HG03520 (cell line): ENCODE measurements at regions not wholly inside any gene's neighbourhood (a gene's known extent, or its start where the extent isn't known, plus 50 kb on each side); places are given as distances from the start of the nearest gene placed in this dataset.
"Not testable (repeated sequence)": the region's sequence is repeated elsewhere in the genome, so short reads cannot be mapped to it uniquely, and the experiment has no call there.

Experiments used
- ATAC-seq: cut with Tn5 transposase; IDR thresholded peaks from one replicate; pipeline ENCODE4 v1.9.1; 2021; ENCODE audit warnings: mild to moderate bottlenecking, moderate library complexity; ENCODE audit not compliant: unreplicated experiment

DNA sequence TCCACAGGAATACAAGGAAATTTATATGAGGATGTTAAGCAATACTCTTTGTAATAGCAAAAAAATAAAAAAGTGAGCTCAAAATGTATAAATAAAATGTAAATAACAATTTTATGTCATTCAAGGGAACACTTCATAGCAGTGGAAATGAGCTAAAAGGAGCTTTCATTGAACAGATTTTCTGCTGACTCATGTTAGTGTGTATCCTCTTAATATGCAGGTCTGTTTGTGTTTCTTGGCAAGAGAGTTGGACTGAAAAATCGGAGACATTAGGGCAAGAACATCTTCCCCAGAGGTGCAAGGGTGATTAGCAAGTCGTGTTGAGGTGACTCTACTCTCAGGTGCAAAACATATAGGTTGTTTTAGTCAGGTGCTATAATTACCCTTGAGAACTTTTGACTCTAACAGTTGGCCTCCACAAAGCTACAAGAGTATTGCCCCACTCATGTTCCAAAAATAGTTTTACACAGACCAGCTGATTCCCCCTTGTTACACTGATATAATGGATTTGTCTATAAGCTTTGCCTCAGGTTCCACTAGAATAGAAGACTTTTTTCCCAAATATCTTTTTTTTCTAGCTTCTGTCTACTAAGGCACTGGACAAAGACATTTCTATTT, 702.9 kb downstream of the TENT5A start:
- ATAC-seq: no peak

DNA sequence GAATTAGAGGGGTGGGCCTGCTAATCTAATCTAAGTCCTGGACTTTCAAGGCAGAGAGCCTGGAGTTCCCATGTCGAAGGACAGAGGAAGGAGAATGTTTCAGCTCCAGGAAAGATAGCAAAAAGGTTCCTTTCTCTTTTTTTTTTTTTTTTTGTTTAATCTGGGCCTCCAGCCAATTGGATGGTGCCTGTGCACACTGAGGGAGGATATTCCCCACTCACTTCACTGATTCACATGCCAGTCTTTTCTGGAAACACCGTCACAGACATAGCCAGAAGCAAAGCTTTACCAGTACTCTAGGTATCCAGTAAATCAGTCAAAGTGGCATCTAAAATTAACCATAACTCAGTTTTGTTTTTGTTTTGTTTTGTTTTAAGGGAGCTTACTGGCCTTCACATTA, 721.1 kb downstream of the TENT5A start:
- ATAC-seq: no peak

DNA sequence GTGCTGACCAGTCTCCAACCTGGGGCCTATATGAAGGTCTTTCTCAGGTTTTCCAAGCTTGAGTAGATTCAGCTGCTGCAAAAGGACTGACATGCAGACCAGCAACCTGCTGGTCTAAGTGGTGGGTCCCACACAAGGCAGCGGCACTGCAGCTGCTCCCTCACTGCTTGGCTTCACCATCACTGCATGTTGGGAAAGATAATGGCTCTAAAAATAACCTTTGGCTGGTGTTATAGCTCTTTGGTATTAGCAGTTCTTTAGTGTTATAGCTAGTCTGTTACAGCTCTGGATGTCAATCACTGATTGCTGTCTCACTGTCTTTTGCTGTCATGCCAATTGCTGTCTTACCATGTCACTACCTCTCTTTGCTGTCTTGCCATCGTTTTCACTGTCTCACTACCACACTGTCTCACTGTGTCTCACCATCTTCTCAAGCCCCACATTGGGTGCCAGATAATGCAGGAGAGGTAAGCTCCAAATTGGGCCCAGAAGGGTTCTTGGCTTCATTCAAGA, 726.4 kb downstream of the TENT5A start:
- no peak for ATAC-seq

DNA sequence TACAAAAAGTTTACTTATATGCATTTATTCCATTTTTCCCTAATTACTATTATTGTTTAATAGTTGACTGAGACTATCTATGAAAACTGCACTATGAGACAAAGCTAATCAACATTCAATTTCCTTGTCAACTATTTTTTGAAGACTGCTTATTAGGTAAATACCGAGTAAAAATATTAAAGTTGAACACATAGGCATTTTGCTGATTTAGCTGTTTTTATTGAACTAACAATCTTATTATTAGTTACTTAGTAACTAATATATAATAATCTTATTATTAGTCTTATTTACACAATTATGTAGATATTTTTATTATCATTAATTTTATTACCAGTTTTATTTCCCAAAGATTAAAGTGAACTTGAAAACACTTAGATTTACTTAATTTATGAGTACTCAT, 728.8 kb downstream of the TENT5A start:
- ATAC-seq: no peak

DNA sequence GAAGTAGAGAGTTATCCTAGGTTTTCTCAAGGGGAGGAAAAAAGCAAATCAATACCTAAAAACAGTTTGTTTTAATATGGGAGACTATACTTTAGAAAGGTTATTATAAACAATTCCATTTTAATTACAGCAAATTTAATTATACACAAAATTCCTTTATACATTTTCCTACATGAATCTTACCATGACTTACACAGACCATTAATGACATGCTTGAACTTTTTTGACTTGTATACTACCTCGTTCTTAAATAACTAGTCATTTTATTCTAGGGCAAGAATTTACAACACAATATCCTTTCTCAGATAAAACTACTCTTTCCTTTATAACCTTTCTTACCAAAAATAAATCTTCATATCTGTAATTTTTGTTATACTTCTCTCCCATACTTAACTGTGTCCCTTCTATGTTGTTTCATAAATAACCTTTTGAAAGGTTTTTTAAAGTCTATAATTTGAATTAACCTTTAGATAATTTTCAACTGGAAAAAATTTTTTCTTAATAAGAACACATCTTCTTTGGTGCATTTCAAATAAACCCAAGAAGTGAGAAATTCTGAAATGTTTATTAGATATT, 729.4 kb downstream of the TENT5A start:
- ATAC-seq: no peak

DNA sequence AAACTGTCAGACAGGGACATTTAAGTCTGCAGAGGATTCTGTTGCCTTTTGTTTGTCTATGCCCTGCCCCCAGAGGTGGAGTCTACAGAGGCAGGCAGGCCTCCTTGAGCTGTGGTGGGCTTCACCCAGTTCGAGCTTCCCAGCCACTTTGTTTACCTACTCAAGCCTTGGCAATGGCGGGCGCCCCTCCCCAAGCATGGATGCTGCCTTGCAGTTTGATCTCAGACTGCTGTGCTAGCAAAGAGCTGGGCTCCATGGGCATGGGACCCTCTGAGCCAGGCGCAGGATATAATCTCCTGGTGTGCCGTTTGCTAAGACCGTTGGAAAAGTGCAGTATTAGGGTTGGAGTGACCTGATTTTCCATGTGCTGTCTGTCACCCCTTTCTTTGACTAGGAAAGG, 734.9 kb downstream of the TENT5A start:
- ATAC-seq: not testable (repeated sequence)

DNA sequence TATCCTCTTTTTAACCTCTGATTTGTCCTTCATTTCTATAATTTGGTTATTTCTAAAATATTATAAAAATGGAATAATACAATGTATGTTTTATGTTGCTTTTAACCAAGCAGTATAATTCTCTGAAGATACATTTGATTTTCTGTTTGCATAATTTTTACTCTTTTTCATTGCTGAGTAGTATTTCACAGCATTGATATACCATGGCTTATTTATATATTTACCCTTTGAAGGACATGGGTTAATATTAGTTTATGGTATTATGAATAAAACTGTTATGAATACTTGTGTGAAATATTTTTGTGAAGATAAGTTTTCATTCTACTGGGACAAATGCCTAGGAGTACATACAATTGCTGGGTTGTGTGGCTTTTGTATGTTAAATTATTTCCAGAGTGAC, 748.6 kb downstream of the TENT5A start:
- no peak for ATAC-seq

DNA sequence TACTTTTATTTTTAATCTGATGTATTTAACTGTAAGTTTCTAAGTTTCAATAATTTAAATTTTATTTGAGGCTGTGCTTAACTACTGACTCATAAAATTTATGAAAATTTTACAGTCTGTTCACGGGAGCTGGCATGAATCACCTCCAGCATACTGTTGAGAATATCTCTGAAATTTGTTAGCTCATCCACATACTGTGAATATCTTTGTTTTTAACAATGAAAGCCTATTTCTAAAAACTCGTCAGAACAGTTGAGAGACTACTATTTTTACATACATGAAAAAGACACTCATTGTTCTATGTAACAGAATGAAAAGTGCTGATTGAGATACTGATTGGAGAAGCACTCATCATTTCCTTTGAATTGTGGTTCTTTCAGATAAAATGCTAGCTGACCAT, 749.3 kb downstream of the TENT5A start:
- no peak for ATAC-seq

DNA sequence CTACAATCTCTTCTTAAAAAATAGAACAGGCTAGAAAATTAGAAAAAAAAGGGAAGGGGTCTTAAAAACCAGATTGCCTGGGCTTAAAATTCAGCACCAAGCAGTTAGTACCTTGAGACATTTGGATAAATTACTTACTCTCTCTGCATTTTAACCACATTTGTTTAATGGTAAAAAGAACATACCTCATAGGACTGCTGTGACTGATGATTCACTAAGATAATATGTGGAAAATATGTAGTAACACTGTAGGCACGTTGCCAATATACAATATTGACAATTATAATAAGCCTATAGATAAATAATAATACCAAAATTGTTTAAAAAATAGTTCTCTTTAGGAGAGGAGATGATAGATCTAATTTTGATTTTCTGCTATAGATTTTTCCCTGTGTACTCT, 750.4 kb downstream of the TENT5A start:
- ATAC-seq: no peak

DNA sequence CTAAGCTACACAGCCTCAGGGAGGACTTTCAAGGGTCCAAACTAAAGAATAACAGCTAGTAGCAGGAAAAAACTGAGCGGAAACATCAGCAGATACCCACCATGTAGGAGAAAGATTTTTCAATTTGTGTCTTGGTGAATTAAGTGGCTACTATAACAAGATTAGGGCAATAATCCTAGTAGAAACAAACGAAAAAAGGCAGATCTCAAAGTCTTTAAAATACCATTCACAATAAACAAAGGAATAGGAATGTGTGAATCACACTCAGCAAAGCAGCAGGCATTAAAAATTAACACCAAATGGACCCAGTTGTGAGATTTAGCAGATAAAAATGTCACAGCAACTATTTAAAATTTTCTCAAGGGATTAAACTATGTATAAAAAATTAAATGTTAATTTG, 761.2 kb downstream of the TENT5A start:
- no peak for ATAC-seq

DNA sequence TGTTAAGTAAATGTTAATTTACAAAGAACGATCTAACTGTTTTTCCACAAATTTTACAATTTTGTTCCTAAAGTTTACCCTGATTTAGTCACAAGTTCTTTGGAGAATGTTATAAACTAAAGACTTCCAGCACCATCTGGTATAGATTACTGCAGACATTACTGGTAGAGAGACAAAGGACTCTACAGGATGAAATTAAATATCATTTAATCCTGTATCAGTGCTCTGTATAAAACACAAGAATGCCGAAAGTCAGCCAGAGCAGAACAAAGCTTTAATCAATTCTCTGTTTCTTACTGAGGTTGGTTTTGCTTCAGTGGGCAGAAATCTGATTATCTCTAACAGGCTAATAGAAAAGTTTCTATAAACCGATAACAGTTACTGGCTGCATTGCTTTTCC, 763.6 kb downstream of the TENT5A start:
- no peak for ATAC-seq

DNA sequence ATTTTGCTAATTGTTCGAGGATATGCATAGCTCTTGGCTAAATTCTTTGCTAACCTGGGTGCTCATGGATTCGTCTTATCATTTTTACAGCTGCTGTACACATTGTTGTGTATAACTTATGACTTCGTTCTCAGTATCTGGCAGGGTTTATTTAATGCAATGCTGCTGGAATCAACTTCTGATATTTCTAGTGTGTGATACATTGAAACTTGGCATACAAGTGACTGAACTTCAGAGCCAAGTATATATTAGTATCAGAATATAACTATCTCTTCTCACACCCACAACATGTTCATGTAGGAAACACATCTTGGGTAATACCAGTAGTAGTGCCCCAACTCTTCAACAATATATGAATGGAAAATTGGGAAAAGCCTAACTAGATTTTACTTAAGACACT, 764.2 kb downstream of the TENT5A start:
- ATAC-seq: no peak

DNA sequence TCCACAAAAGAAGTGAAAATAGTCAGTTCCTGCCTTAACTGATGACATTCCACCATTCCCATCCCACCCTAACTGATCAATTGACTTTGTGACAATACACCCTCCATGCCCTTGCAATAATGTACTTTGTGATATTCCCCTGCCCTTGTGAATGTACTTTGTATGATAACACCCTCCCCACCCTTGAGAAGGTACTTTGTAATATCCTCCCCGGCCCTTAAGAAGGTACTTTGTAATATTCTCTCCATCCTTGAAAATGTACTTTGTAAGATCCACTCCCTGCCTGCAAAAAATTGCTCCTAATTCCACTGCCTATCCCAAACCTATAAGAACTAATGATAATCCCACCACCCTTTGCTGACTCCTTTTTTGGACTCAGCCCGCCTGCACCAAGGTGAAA, 771.3 kb downstream of the TENT5A start:
- not testable (repeated sequence) for ATAC-seq

DNA sequence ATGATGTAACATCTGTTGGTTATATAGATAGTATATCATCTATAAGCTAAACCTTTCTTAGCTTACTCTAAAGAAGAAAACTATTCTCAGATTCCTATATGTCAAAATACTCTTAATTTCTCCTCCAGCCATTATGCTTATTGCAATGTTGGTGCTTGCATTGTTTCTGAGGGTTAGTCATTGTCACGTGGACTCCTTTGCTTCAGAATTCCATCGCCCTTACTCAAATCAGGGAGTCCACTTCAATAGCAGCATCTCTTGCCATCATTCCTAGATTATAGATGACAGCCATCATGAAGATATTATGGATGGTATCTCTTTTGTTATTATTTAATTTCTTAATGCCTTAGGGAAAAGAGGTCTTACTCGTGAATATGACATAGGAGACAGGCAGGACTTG, 776.1 kb downstream of the TENT5A start:
- no peak for ATAC-seq

DNA sequence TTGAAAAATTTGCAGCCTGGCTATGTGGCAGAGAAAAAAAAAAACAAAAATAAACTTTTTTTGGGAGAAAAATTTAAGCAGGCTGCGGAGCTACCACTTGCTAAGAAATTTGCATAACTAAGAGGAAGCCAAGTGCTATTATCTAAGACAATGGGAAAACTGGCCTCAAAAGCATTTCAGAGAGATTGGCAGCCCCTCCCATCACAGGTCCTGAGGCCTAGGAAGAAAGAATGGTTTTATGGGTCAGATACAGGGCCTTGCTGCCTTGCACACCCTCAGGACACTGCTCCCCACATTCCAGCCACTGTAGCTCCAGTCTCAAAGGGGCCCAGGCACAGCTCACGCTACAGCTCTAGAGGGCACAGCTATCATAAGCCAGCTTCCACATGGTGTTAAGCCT, 777.9 kb downstream of the TENT5A start:
- ATAC-seq: no peak

DNA sequence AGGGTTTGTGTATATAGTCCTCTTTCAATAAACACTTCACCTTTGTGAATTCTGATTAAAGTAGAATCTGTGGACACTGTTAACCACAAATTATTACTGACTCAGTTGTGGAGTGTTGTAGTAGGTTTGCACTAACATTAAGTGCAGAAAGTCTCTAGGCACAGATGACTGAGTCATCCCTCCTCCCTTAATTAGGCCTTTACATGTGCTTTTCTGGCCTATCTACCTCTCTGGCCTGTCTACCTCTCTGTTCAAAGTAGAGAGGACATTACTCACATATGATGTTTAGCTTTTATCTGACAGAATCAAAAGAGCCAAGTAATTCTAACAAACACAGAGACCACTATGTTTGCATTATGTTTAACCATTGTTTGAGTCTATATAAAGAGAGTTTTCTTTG, 783.0 kb downstream of the TENT5A start:
- no peak for ATAC-seq

DNA sequence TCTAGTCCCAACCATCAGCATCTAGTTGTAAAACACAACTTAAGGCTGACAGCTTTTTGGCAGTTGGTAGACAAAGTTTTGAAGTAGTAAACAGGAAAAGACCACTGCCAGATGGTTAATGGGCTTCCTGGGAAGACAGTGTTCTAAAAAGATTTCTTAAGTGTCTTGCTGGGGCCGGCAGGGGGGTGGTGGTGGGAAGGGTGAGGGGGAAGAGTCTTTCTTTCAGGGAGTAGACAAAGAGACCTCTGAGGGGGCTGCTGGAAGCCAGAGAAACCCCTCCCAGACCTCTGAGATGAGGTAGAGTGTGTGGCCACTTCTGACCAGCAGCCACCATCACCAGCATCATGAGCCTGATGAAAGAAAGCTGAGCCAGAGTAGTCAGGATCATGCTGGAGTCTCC, 784.9 kb downstream of the TENT5A start:
- ATAC-seq: no peak

DNA sequence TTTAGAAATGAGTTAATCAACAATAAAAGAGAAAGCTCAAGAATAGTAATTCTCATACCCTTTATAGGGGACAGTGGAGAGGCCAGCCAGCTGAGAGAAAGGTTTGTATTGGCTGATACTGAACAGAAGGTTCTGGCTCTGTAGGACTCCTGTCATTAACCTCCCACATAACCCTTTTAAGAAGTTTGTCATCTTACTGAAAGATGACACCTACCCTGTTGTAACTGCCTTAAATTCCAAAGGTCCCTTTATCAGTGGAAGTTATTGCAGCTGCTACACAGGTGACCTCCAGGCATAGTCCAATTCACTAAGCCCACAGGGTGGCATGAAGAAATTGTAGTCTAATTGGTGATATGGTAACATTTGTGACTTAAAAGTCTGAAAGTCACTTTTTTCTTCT, 790.1 kb downstream of the TENT5A start:
- no peak for ATAC-seq

DNA sequence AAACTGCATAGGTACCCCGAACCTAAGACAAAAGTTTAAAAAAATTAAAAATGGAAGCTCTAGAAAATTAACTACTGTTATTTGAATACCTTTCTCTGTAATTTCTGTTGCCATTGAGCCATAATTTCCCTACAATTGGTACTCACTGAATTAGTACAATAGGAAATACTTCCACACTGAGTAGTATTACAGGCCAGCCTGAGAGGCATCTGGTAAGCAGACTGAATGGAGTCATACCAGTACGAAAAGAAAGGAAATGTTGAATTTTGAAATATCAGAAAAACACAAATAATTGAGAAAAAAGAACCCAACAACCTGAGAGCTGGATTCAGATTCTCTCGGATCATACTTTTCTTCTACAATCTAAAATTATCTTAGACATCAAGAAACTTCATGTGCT, 791.3 kb downstream of the TENT5A start:
- no peak for ATAC-seq

DNA sequence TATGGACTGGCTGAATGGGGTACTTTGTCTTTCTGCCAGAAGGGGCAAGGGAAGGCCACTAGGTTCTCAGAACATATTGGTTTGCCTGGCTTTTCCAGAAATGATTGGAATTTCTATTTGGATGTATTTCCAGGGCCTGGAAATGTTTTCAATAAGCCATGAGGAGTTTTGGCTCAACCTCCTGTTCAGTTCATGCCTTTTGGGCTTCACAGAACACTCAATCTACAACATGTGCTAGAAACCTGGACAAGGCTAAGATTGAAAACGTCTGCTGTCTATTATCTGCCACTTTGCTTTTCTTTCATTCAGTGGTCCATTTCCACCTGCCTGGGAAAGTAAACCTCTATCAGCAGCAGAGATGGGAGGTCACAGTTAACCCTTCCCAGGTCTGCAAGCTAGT, 793.4 kb downstream of the TENT5A start:
- ATAC-seq: no peak

DNA sequence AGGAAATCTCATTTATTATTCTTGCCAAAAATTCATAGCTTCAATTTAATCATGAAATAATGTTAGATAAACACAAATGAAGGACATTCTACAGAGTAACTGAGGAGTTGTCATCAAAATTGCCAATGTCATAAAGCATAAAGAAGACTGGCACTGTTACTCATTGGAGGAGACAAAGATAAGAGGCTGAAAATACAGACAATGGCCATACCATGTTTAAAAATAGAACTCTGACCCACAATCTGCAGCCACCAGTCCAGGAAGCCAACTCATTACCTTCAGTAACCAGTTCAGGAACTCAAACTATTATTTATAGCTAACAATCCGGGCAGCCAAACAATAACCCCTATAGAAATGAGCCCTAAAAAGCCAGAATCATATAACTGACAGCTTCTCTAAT, 795.6 kb downstream of the TENT5A start:
- no peak for ATAC-seq

DNA sequence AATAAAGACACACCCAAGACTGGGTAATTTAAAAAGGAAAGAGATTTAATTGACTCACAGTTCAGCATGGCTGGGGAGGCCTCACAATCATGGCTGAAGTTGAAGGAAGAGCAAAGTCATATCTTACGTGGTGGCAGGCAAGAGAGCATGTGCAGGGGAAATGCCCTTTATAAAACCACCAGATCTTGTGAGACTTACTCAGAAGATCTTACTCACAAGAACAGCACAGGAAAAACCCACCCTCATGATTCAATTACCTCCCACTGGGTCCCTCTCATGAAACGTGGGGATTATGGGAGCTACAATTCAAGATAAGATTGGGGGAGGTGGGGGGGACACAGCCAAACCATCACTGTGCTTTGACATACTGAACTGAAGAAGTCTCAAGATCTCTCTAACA, 800.0 kb downstream of the TENT5A start:
- not testable (repeated sequence) for ATAC-seq

DNA sequence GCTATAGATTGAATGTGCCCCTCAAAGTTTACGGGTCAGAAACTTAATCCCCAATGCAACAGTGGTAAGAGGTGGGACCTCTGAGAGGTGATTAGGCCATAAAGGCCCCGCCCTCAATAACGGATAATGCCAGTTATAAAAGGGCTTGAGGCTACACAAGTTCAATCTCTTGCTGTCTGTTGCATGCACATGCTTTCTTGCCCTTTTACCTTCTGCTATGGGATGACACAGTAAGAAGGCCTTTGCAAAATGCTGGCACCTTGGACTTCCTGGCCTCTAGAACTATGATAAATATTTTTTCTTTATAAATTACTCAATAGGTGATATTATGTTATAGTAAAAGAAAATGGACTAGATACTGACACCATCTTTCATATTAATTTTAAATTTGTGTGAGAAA, 806.1 kb downstream of the TENT5A start:
- ATAC-seq: no peak
